HEK293T (cell line): ENCODE measurements at regions not wholly inside any gene's neighbourhood (a gene's known extent, or its start where the extent isn't known, plus 50 kb on each side); places are given as distances from the start of the nearest gene placed in this dataset.
A peak's percentile ranks its signal among the peaks of the same experiment; 100 is the strongest.

Source experiments
- CTCF ChIA-PET: fragments of 350-600 bp; formaldehyde crosslinking; extraction: SDS; loops from one replicate; lab custom pipeline; 2021; ENCODE audit warnings: antibody characterized with exemption, inconsistent platforms; lab: Yijun Ruan, JAX
- POLR2A ChIA-PET: fragments of 350-600 bp; formaldehyde crosslinking; extraction: SDS; loops from one replicate; lab custom pipeline; 2020; ENCODE audit warnings: antibody characterized with exemption, inconsistent platforms; lab: Yijun Ruan, JAX
- DNase-seq: peaks from one replicate; pipeline ENCODE4 v3.0.0; 2012; ENCODE audit warnings: mixed read lengths; ENCODE audit errors: extremely low spot score
- ARNT ChIP-seq: fragments of 450-650 bp; IDR thresholded peaks from 2 replicates; pipeline ENCODE4 v1.6.1; 2017; ENCODE audit warnings: mild to moderate bottlenecking
- BHLHE40 ChIP-seq: fragments of 450-650 bp; IDR thresholded peaks from 2 replicates; pipeline ENCODE4 v1.6.1; 2016; ENCODE audit warnings: mild to moderate bottlenecking, moderate library complexity, borderline replicate concordance
- CTBP1 ChIP-seq: fragments of 450-650 bp; IDR thresholded peaks from 2 replicates; pipeline ENCODE4 v1.6.1; 2016; ENCODE audit warnings: borderline replicate concordance
- ELF4 ChIP-seq: fragments of 450-650 bp; IDR thresholded peaks from 2 replicates; pipeline ENCODE4 v1.6.1; 2017; ENCODE audit warnings: antibody characterized with exemption
- FOXA1 ChIP-seq: fragments of 450-650 bp; IDR thresholded peaks from 2 replicates; pipeline ENCODE4 v1.6.1; 2016; ENCODE audit warnings: mild to moderate bottlenecking
- FOXK2 ChIP-seq: fragments of 450-650 bp; IDR thresholded peaks from 2 replicates; pipeline ENCODE4 v1.6.1; 2016; ENCODE audit warnings: mild to moderate bottlenecking
- FOXM1 ChIP-seq: fragments of 450-650 bp; IDR thresholded peaks from 2 replicates; pipeline ENCODE4 v1.6.1; 2017; ENCODE audit warnings: mild to moderate bottlenecking, borderline replicate concordance
- HDGF ChIP-seq: fragments of 450-650 bp; IDR thresholded peaks from 2 replicates; pipeline ENCODE4 v1.6.1; 2017; ENCODE audit warnings: antibody characterized with exemption, borderline replicate concordance
- L3MBTL2 ChIP-seq: fragments of 450-650 bp; conservative IDR thresholded peaks from 2 replicates; pipeline ENCODE4 v1.6.1; 2016; ENCODE audit warnings: mild to moderate bottlenecking
- LEF1 ChIP-seq: fragments of 450-650 bp; IDR thresholded peaks from 2 replicates; pipeline ENCODE4 v1.6.1; 2017; ENCODE audit warnings: mild to moderate bottlenecking, borderline replicate concordance
- NFRKB ChIP-seq: fragments of 450-650 bp; IDR thresholded peaks from 2 replicates; pipeline ENCODE4 v1.6.1; 2016; ENCODE audit warnings: mild to moderate bottlenecking, moderate library complexity
- SP1 ChIP-seq: fragments of 450-650 bp; IDR thresholded peaks from 2 replicates; pipeline ENCODE4 v1.6.1; 2017
- SUZ12 ChIP-seq: fragments of 450-650 bp; IDR thresholded peaks from 2 replicates; pipeline ENCODE4 v1.6.1; 2016; ENCODE audit warnings: mild to moderate bottlenecking
- TARDBP ChIP-seq: fragments of 450-650 bp; IDR thresholded peaks from 2 replicates; pipeline ENCODE4 v1.6.1; 2016
- ZNF384 ChIP-seq: fragments of 450-650 bp; IDR thresholded peaks from 2 replicates; pipeline ENCODE4 v1.6.1; 2016
- TF ChIP-seq, protein P1 (sequence below): fragments of 450-650 bp; IDR thresholded peaks from 2 replicates; pipeline ENCODE4 v1.6.1; 2016

GRCh38 chr16:9153502-9153864 is 62.0 kb downstream of the HAPSTR1 start:
- no peak for DNase-seq
- TF ChIP-seq BHLHE40 (no peak), LEF1 (no peak), NFRKB (no peak), L3MBTL2 (no peak), ZNF384 (no peak), ARNT (no peak), FOXA1 (no peak), TARDBP (no peak; the same call in 1 of the 2 replicates), SP1 (no peak), FOXM1 (no peak), ELF4 (no peak), FOXK2 (no peak), SUZ12 (no peak), CTBP1 (no peak), HDGF (no peak)
- TF ChIP-seq, protein P1, sequence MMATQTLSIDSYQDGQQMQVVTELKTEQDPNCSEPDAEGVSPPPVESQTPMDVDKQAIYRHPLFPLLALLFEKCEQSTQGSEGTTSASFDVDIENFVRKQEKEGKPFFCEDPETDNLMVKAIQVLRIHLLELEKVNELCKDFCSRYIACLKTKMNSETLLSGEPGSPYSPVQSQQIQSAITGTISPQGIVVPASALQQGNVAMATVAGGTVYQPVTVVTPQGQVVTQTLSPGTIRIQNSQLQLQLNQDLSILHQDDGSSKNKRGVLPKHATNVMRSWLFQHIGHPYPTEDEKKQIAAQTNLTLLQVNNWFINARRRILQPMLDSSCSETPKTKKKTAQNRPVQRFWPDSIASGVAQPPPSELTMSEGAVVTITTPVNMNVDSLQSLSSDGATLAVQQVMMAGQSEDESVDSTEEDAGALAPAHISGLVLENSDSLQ: no peak
- ChIA-PET POLR2A (no interaction called here), CTCF (no interaction called here)

DNA sequence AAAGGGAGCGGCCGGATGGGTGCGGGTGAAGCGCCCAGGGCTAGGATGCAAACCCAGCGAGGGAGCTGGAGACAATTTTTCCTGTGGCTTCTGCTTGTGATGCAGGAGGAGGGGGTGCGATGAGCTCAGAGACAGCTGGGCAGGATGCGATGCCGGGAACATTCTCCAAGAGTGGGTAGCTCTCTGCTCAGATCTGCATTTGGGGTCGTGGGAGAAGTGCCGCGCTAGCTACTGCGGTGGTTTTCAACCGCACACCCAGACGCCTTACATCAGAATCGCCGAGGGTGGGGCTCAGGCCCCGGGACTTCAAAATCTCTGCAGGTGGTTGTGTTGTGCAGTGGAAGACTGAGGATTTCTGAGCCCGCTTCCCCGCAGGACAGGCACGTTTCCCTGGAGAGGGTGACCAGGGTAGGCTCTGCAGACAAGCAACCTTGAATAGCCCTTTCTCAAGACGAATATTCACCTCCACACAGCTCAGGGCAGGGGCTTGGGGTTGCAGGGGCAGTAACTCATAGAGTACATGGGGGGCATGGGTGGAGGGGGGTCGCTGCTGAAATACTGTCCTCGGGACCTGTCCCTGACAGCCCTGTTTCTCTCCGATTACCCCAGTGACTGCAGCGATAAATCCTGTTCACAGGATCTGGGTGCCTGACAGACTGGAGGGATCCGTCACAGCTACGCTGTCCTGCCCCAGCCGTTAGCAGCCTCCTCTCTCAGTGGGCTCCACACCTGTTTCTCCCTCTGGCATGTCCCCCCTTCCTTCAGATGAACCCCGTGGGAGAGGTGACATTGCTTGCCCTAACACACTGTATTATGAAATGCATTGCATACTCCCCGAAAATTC is 63.3 kb downstream of the HAPSTR1 start:
- ChIA-PET CTCF (interaction anchor here (0.6 kb wide), 1 partner anchor 29 kb away, joined by 4 read pairs; no protein-coding TSS in a partner anchor), POLR2A (no interaction called here)
- TF ChIP-seq, protein P1: no peak
- TF ChIP-seq HDGF: no peak
- no peak for TF ChIP-seq FOXA1
- TF ChIP-seq LEF1: no peak
- DNase-seq: no peak

GRCh38 chr16:9155871-9156270 is 64.4 kb downstream of the HAPSTR1 start:
- DNase-seq: no peak
- TF ChIP-seq CTBP1: no peak
- no peak for TF ChIP-seq ELF4
- no peak for TF ChIP-seq BHLHE40
- TF ChIP-seq LEF1: no peak
- TF ChIP-seq, protein P1: no peak
- TF ChIP-seq FOXK2: no peak
- CTCF ChIA-PET: no interaction called here
- POLR2A ChIA-PET: no interaction called here

- TF ChIP-seq SP1 (no peak), ELF4 (no peak), L3MBTL2 (no peak), CTBP1 (no peak), TARDBP (no peak), FOXA1 (no peak), LEF1 (no peak), FOXM1 (no peak), FOXK2 (no peak), SUZ12 (no peak), HDGF (no peak), NFRKB (no peak), BHLHE40 (no peak), ARNT (no peak), ZNF384 (no peak)
- TF ChIP-seq, protein P1: no peak
- POLR2A ChIA-PET: no interaction called here
- DNase-seq: peak; percentile 69
- CTCF ChIA-PET: interaction anchor here (0.6 kb wide), 1 partner anchor 81 kb away, joined by 4 read pairs; no protein-coding TSS in a partner anchor
These were observed 68.6 kb downstream of the HAPSTR1 start for GRCh38 chr16:9159839-9160550.

DNA sequence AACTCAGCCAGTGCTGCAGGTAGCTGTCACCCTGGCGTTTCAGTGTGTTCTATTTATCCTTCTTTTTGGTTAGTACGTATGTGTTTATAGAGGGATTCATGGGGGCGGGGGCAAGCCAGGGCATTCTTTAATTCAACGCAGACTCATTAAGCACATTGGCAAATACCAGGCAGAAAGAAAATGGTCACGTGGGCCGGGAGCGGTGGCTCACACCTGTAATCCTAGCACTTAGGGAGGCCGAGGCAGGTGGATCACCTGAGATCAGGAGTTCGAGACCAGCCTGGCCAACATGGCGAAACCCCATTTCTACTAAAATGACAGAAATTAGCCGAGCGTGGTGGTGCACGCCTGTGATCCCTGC is 69.1 kb downstream of the HAPSTR1 start:
- ChIA-PET POLR2A (no interaction called here), CTCF (interaction anchor here (0.6 kb wide), 1 partner anchor 81 kb away, joined by 4 read pairs; no protein-coding TSS in a partner anchor)
- no peak for DNase-seq
- TF ChIP-seq SUZ12 (no peak), SP1 (no peak), FOXM1 (no peak), LEF1 (no peak), TARDBP (no peak), ELF4 (no peak), NFRKB (no peak), FOXA1 (no peak), BHLHE40 (no peak), ARNT (no peak), HDGF (no peak), L3MBTL2 (no peak), ZNF384 (no peak), FOXK2 (no peak), CTBP1 (no peak)
- TF ChIP-seq, protein P1: no peak
